NCI-H187 treated with DMSO at 0.1 percent for 48 hours (cell line): ENCODE measurements at regions not wholly inside any gene's neighbourhood (a gene's known extent, or its start where the extent isn't known, plus 50 kb on each side); places are given as distances from the start of the nearest gene placed in this dataset.

Experiments
- DNase-seq: peaks from one replicate; lab custom pipeline; 2025; lab: John Stamatoyannopoulos, UW

DNA sequence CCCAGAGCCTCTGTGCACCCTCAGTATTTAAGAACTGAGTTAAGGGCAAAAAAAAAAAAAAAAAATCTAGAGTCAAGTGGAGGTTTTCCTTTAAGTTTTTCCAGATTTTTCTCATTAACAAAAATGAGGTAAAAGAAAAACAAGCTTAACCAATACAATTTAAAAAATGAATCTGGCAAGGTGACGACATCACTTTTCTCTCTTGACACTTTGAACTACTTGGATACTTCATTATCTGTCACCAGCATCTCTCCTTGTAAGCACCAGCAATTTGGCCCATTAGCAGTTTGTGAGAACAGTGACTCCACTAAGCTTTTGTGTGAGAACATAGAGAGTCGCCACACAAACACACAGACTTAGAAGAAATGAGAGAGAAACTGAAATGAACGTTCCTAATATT lies 345.7 kb upstream of the SLC30A5 start:
- no peak for DNase-seq

DNA sequence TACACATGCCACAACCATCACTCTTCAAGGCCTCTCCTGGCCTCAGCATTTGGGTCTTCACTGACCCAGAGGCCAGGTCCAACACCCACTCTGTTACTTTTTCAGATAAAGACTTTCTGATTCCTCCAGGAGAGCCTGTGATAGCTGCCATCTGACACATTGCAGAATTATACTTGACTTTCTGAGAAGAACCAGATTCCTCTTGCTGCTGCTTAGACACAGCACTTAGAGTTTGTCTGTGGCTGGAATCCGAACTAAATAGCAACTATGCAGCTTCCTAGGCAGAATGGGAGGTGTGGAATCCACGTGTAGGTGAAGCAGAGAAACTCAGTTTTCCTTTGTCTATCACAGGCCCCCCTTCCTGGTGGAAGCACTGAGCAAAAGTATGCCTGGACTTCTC lies 344.7 kb upstream of the SLC30A5 start:
- DNase-seq = no peak

DNA sequence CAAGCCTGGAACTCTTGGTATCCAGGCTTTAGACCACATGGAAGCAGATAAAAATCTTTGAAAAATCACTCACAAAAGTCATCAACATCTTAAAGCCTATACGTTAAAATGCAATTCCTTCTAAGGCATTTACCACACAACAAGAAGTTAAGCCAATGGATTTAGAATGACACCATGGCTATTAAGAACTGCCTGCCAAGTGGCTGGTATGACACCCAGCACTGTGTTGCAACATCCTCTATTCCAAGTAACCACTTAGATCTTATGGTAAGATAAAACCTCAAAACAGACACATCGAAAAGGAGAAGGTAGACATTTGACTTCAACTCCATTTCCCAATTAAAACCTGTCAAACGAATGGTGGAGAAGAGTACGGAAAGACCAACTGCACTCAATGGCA lies 344.2 kb upstream of the SLC30A5 start:
- no peak for DNase-seq

DNA sequence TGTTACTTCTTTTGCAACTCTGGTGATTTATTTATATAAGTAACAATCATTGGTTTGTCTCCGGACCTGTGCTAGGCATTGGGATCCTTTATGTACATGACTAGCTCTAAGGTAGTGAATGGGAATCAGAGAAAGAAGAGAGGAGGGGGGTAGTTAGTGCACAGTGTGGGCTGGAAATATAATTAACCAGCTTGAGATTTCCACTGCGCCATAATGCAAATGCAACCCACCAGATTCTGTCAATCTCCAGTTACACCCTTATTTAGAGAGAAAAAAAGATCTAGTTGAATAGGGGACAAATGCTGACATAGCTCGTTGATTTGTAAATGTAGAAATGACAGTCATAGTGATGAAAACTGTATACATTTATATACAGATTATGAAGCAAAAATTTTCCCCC lies 342.2 kb upstream of the SLC30A5 start:
- no peak for DNase-seq

DNA sequence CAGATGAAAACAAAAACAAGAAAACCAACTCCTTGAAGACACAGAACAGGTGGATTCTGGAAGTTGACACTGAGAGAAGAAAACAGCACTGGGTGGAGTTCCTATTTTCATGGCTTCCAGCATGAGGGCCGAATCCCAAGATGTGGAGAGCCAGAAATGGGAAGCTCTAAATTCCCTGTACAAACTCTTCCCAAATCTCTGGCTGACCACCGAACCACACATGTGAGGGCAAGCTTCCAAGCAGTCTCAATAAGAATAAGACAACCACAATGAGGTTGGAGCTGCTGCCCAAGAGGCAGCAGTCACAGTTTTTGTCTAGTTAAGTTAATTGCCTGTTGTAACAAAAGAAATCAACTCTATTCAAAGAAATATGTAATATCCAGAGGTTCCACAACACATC lies 339.3 kb upstream of the SLC30A5 start:
- no peak for DNase-seq

DNA sequence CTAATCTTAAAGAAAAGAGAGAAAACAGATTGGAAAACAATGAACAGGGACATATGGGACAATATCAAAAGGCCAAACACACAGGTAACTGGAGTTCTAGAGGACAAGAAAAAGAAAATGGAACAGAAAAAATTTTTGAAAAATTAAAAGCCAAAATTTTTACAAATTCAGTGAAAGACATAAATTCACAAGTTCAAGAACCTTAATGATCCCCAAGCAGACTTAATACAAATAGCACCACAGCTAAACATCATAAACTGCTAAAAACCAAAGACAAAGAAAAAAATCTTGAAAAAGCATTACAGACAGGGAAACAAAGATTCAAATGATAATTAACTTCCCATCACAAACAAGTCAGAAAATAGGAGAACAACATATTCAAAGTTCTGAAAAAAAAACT lies 338.5 kb upstream of the SLC30A5 start:
- no peak for DNase-seq

DNA sequence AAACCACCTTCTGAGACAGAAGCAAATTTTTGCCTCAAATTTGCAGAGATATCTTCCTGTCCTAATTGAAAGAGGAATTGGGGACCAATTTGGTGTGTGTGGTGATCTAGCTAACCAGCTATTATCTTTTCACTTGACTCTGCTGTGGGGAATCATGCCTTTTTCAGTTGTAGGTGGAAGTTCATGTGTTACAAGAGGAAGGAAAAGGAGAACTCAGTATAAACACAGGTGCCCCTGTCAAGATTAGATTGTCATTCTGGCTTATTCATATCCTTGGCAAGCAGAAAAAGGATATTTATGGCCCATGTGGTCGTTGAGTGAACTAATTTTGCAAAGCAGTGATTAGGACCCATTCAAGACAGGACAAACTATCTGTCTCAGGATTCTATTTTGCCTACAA lies 336.8 kb upstream of the SLC30A5 start:
- no peak for DNase-seq

DNA sequence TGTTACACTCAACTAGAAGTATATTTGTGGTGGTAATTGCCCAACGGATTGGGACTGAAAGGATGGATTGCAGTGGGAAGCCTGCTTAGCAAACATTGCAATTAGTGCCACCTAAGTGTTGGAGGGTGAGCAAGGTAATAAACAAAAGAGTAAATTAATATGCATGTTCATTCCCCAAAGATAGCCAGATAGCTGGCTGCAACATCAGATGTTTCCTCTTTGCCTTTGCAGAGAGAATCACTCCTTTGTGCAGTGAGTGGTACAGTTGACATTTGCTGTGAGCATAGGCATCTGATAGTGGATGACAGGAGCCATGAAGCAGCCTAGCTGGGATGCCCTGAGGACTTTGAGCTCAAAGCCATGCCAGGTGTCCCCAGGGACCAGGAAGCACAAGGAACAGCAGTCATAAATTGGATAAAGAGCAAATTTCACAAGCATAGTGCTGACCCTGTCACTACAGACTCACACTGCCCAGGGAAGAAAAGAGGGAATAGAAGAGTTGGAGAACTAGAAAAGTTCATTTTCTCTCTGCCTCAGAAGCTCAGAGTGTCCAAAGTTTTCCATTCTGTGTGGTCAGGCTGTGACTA lies 336.1 kb upstream of the SLC30A5 start:
- DNase-seq = no peak

DNA sequence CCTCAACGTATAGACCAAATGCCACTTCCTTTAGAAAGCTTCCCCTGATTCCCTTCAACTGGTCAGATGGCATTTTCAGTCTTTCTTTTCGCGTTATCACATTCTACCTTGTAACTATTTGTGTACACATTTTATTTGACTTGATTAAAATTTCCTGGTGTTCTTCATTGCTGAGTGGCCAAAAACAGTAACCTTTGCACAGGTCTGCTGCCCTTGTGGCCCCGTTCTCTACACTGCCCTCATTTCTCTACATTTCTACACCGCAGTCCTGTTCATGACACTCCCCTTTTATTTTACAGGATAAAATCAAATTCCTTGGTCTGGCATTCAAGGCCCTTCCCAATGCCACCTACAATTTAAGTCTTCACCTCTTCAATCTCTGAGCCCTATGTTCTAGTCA lies 334.2 kb upstream of the SLC30A5 start:
- no peak for DNase-seq

DNA sequence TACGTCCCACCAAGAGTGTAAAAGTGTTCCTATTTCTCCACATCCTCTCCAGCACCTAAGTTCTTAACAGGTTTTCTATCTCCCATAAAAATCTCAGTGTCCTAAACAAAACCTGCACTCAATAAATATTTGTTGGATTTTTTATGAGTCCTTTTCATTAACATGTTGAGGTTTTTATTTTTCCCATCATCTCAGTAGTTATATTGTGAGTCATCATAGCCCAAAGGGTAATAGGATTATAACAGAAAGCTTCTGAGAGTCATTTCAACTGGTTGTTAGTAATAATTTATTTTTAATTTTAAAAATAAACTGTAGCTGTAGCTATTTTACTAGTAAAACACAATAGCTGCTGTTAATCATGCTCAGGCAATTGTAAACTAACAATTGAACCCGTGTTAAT lies 331.6 kb upstream of the SLC30A5 start:
- no peak for DNase-seq

DNA sequence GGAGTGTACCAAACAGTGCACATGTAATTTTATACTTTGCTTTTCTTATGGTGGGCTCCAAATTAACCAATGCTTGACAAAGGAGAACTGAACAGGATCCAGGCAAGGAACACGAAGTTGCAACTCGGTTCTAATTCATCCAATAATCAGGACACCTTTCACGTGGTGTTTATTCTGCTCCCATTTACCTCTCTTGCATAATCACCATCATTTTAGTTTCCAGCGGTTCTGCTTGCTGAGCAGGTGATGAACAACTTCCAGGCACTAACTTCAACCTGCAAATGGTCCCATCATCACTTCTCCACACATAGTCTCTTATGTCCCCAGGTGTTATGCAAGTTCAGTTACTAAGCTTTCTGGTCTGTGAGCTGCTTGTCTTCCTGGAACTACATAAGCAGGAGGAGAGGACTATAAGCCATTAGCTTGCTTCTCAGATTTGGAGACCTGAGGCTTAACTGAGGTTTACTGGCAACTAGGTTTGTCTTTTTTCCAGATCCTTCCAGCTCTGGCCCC lies 326.8 kb upstream of the SLC30A5 start:
- no peak for DNase-seq

DNA sequence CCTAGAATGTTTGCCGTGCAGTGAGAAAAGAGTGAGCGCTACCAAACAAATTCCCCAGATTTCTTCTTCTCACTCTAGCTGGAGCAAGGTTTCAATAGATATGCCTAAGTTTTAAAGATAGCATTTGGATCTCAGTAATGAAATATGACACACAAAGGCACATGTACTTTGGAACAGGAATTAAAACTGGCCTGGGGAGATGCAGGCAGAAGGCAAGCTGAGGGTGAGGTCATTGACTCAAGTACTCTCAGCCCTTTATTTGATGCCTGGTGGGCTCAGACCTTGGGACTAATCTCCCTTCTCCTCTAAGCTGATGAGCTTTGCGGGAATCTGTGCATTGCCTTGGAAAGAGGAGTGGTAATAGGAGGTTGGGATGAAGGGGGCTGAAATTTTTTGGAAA lies 323.3 kb upstream of the SLC30A5 start:
- DNase-seq = no peak

DNA sequence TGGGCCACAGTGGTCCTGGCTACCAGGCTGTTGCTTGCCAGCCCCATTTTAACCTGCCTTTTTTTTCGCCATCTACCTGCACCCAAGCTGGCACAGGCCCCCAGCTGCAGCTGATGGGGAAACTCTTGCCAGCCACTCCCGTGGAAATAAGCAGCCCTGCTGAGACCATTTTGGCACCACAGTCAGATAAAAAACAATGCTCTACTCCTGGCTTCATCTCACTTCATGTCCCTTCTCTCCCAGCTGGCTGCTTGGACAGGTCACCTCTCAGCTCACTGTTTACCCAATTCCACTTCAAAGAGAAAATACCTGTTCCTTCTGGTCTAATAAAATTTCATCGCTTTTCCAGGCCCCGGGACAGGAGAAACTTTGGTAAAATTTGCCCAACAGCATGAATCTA lies 322.6 kb upstream of the SLC30A5 start:
- no peak for DNase-seq

DNA sequence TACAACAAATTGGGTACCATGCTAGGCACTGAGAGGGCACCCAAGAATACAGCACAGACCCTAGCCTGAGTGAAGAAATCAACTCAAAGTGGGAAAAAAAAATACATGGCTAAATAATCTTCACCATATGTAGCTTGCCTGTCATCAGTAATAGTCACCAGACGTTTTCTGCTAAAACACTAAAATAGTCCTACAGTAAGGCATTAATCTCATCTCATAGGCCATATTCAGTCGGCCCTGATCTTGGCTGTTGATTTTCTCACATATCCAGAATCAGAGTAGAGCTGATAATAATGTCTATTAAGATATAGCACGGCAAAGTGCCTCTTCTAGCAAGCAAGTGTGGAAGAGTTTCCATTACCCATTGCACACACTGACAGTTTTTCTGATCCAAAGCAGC lies 322.1 kb upstream of the SLC30A5 start:
- no peak for DNase-seq

DNA sequence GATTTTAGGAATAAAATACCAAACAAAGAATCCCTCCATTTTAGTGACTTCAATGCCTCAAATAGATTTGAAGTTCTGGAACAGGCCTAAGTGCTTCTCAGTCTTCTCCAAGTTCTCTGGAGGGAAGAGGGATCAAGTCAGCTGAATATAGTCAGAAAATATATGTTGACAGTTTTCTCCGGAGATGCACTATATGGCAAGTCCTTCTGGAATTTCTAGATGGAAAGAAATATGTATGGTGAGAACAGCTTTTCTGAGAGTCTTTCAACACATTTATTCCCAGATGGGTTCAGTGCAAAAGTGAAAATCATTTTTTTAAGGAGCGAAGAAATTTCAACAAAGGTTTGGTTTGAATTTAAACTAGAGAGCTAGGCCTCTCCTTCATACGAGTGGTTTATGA lies 317.4 kb upstream of the SLC30A5 start:
- DNase-seq = no peak

DNA sequence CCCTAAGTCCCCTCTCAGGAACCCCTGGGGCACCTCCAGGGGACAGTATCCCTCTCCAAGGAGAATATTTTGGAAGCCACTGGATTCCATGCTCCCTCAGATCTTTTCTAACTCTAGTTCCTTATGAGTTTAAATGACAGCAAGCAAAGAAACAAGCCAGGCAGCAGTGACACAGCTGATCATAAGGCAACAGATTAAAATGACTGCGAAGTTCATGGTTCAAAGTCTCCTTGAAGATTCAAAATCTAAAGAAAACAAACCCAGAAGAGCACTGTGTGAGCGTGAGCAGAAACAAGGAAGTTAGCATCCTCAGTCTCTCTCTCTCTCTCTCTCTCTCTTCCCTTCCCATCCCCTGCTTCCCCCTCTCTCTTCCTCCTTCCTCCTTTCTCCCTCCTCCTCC lies 316.7 kb upstream of the SLC30A5 start:
- DNase-seq = no peak

DNA sequence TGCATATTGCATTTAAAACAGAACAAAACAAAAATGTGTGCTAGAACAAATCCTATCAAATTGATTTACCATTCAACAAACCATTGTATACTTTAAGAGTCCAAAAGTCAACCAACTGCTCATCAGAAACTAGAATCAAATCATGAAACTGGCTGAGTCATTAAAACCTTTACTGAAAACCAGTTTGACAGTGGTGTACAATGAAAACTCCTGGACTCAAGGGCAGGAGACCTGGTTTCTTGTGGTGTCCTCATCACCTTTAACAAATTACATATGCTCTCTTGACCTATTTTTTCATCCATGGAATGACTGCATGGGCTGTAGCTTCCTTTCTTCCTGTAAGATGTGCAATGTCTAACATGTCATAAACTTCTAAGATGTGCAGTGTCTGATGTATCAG lies 315.3 kb upstream of the SLC30A5 start:
- DNase-seq = no peak

DNA sequence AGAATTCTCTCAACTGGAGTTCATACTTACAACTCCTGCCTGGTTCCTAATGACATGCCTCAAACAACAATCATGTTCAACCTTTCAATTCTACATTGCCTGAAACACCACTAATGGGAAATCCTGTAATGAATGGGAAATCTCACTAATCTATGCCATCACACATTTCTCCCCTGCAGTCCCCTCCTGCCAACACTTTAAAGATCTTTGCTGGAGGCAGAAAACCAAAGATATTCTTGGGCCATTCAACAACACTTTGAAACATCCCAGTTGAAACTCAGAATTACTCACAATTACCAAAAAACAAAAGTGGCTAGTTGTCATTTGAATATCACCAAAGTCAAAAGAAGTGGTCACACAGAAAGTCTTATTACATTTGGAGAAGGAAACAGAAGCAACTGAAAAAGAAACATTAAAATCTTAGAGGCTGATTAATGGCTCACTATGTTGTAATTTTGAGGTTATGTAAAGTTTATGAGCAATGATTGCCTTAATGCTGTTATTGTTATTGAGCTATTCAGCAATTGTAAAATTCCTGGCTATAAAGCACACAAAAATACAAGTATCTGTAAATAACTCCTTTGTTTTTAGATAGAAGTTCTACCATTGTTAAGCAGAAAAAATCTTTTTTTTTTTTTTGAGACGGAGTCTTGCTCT lies 313.4 kb upstream of the SLC30A5 start:
- no peak for DNase-seq

DNA sequence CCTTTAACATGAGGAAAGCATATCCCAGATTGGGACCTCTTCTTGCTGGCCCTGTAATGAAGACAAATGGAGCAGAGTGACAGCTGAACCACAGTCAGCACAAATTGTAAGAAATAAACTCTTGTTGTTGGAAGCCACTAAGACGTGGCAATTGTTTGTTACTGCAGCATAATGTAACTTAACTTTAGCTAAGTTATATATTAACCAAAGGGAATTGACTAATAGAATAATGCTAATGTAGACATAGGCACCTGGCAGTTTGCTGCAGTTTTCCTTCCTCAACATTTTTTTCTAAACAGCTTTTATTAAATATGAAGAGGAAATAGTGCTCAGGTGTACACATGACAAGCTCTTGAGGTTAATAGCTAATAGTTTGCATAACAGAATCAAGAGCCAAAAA lies 300.7 kb upstream of the SLC30A5 start:
- DNase-seq = no peak

DNA sequence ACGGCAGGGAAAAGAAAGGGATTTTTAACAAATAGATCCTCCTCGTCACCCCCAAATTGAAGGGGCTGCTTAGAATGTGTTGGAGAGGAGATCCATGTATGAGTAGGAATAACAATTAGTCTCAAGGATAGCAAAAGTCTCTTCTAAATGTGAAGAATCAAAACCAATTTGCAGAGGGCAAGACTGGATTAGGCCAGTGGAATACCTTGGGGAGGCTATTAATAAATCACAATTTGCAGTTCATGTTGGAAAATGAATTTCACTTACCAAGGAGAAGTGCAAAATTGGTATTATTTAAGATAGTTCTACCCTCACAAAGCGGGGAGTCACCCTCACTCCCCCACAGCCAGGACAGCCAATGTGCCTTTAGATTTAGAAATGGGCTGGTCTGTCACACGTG lies 299.8 kb upstream of the SLC30A5 start:
- DNase-seq = no peak

DNA sequence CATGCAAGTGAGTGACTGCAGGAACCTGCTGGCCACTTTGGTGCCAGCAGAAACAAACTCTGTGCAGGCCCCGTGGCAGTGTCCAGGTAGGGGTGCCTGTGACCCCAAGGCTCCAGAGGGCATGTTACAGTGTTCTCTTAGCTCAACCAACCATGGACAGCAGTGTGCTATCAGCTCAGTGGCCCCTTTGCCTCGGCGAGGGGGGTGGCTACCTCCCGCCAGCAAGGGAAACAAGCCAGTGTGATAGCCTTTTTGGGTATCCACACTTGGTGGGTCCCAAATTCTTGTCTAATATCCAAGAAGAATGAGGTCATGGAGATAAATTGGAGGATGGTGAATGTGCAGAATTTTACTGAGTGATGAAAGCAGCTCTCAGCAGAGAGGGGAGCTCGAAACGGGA lies 298.6 kb upstream of the SLC30A5 start:
- DNase-seq = no peak

DNA sequence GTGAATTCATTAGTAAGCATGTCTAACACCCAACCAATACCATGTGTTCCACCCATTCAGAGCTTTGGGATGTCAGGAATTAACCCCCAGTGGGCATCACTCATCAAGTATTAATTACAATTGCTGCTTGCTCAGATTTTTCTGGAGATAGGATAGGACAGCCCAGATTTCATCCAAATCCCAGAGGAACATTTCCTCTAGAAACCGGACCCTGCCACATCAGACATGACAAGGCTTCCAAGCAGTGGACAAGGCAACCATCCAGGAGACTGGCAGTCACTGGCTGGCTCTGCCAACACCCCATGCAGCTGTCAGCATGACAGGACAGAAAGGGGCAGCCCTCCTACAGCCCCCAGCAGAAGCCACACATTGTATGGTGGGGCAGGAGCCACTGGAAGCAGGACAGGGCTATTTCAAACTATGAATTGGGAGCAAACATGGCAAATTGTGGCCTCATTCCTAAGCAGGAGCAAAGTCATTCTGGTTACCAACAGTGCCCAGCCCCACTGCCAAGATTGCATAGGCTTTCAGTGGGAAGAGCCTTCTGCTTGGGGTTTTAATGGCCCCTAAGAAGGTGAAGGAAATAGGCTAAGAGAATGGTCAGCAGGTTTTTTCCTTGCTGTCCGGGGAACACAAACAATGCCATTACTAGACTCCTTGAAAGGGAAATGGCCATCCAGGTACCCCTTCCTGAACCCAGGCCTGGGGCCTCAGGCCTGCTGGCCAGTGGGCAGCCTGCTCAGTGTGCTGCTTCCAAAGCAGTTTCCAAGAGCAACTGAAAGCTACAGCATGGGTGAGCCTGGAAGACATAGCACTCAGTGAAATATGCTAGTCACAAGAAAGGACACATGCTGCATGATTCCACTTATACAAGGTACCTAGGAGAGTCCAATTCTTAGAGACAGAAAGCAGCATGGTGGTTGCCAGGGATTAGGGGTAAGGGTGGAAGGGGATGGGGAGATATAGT lies 294.7 kb upstream of the SLC30A5 start:
- no peak for DNase-seq

DNA sequence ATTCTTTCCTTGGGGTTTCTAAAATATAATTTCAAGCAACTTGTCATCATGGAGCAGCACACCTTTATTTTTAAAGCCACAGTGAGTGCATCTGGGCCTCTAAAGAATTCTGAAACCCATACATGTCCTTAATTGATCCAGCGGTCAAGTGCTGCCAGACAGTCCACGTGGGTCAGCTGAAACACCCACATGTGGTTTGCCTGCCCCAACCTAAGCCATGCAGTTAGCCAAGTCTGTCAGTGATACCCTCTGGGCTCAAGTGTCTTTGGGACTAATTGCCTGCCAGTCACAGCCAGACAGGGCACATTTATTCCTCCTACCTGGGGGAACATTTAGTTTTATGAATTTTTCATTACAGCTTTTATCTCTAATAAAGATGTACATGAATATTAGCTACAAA lies 291.4 kb upstream of the SLC30A5 start:
- DNase-seq = no peak
